Endothelial cell of hepatic sinusoid (primary cell): ENCODE measurements at regions not wholly inside any gene's neighbourhood (a gene's known extent, or its start where the extent isn't known, plus 50 kb on each side); places are given as distances from the start of the nearest gene placed in this dataset.

ENCODE experiments used
- in situ Hi-C: cut with HindIII; loops from 2 replicates; pipeline ENCODE4 v1.10.0; 2017; ENCODE audit warnings: low sequenced_read_pairs

DNA sequence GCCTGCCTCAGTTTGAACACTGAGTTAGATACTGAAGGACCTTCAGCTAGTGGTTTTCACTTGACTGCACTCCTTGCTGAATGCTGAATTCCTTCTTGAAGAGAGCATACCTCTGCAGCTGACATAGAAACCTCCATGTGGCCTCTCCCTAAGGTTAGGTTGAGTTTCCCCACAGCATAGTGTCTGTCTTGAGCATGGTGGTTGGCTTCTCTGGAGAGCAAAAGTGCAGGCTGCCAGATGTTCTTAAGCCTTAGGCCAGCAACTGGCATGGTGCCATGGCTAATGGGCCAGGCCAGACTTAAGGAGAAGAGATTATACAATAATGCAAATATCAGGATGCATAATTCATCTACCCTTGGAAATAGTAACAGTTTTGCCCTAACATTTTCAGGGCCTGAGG lies 545.6 kb upstream of the ZNF385D start:
- in situ Hi-C loops = no loop called here

- in situ Hi-C loops = no loop called here
Observed at GRCh38 chr3:22297436-22297835, 546.4 kb upstream of the ZNF385D start.

DNA sequence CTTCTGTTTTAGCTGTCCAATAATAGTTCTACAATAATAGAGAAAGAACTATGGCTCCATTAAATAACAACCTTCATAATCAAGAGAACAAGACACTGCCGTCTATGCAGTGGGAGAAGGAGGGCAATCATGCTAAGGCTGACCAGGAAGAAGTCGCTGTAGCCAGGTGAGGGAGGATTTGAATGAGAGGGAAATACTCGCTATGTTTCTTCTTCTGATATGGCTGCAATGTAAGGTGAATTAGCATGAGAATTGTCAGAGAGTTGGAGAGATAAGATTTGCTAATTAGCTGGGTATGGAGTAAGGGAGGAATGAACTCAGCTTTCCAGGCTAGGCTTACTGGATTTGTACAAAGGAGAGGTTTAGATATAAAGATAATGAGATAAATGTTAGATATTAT lies 555.4 kb upstream of the ZNF385D start:
- in situ Hi-C loops = no loop called here

GRCh38 chr3:22308871-22309270 lies 557.9 kb upstream of the ZNF385D start:
- in situ Hi-C loops = no loop called here

GRCh38 chr3:22315925-22316324 lies 564.9 kb upstream of the ZNF385D start:
- in situ Hi-C loops = no loop called here

DNA sequence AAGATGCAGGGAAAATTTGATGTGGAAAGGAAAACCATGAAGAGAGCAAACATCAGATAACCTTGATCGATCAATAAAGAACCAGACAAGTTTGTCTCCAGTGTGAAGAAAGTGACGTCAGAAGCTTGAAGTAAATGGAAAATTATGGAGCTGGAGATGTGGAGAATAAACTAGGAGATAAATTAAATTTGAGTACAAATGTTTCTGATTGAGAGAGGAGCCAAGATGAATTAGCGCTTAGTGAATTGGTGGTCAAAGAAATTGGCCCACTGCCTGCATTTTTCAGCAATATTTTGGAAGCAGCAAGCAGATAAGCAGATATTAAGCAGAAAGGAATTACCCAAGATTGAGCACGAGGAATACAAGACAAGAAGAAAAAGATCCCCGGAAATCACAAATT lies 567.3 kb upstream of the ZNF385D start:
- in situ Hi-C loops = no loop called here

DNA sequence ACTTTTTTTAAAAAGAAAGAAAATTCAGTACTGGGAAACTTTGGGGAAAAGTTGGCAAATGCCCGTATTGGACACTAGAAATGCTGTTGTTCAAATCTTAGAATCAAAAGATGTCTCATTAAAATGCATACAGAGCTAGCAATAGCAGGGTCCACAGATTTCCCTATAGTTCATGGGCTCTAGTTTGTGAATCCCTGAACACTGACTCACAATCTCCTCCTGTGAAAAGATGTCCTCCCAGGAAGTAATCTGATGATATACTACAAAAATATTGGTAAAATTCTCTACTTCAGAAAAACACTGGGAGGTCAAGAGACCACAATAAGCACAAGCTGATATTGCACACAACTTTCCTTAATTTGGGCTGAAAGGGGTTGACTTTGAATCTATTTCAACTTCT lies 568.4 kb upstream of the ZNF385D start:
- in situ Hi-C loops = no loop called here

- in situ Hi-C loops = no loop called here
Observed at GRCh38 chr3:22322861-22323260, 571.9 kb upstream of the ZNF385D start.

GRCh38 chr3:22326305-22326704 lies 575.3 kb upstream of the ZNF385D start:
- in situ Hi-C loops = no loop called here

- in situ Hi-C loops = loop anchor here (5.0 kb wide), 1 partner anchor 72 kb away; no protein-coding TSS in a partner anchor
Observed at GRCh38 chr3:22334996-22335395, 584.0 kb upstream of the ZNF385D start.

DNA sequence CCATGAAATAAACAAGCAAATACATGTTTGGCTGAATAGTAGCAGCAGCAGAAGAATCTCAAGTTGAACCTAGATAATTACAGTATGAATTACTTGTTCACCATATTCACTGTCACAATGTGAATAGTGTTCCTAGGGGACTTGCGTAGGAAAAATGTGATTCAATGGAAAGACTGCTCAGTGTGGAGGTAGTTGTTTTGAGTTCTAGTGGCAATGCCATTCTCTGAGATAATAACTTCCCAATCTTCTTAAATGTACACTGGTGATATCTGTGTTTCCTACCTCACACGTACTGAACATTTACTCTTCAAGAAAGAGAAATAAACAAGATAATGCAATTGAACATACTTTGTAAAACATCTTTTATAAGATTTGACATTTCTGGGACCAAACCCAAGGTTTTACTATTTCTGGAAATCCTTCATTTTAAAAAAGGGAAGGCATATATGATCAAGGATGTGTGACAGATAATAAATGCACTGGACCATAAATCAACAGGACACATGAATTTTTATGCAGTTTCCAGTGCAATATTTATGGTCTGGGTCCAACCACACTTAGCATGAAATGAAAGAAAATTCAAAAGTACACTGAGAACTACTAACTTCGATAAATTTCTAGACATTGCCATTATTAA lies 598.3 kb upstream of the ZNF385D start:
- in situ Hi-C loops = no loop called here

DNA sequence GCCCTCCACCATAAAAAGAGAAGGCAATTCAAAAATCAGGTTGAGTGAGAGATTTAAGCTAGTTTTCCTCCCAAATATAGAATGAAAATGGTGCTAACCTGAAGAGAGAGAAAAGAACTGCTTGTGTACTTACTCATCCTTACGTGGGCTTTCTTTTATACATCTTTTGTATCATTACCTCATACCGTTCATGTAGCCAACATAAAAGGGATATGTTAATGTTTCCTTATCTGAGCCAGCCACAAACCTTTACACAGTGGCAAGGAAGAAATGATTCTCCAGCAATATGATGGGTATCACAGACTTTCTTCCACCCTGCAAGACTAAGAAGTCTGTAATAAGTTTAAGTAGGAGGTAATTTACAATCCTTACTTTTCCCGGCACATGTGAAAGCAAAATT lies 600.8 kb upstream of the ZNF385D start:
- in situ Hi-C loops = no loop called here

DNA sequence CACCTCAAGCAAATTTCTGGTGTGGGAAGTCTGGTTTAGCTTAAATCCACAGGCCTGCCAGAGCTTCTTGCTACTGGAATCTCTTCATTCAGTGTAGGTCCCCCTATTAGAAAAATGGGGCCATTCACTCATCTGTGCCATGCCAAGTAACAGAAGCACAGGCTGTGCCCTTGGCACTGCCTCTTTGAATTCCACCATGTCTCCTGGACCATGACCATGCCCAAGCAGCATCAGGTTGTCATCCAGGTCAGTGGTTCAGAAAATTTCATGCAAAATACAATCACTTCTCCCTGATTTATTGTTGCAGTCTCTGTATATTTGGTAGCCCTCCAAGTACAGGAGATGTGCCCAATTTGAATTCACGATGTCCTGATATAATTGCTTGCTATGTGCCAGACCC lies 602.1 kb upstream of the ZNF385D start:
- in situ Hi-C loops = no loop called here

DNA sequence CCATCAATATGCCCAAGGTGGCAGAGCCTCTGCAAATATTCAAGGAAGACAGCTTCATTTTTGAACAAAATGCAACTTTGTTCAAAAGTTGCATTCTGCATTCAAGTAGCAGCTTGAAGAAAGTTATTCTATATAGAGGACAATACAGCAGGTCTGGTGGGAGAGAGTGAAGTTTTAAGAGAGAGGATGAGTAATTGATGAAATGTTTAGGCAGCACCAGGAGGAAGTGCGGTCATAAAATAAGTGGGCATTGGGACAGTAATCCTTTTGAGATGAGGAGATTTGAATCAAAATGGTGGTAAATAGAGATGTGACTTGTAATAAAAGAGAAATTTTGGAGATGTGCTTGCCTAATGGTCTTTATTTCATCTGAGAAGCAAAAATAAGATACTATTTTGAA lies 607.3 kb upstream of the ZNF385D start:
- in situ Hi-C loops = no loop called here

DNA sequence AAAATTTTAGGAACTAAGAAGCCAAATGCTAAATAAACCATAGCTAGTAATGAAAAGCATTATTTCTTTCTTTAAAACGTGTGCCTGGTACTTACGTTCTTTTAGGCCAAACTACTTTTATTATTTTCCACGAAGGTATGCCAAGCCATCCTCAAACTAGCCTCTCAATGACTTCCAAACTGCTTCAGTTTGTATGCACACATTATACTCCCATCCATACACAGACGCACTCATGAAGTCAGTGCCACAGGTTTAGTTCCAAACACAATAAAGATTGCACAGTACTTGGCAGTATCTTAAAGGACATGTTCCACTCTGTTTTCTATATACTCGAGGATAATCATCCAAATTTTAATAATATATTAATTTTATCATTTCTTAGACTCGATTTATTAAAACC lies 609.2 kb upstream of the ZNF385D start:
- in situ Hi-C loops = no loop called here

DNA sequence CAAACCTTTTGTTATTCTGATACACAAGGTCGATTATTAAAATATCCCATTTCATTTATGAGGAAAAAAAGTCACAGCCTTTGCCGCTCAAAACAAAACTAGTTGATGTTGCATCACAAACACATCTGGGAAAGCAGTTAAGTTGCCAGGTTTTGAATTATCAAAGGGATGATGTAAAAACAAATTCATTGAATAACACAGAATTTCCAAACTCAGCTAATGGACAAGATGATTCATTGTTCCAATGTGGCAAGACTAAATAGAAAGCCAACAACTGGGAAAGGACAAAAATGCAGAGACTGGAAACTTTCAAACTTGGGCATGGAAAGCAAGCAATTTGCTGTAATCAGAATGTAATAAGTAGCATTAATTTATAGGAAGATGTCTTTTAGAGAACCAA lies 610.0 kb upstream of the ZNF385D start:
- in situ Hi-C loops = no loop called here

GRCh38 chr3:22361521-22361920 lies 610.5 kb upstream of the ZNF385D start:
- in situ Hi-C loops = no loop called here

DNA sequence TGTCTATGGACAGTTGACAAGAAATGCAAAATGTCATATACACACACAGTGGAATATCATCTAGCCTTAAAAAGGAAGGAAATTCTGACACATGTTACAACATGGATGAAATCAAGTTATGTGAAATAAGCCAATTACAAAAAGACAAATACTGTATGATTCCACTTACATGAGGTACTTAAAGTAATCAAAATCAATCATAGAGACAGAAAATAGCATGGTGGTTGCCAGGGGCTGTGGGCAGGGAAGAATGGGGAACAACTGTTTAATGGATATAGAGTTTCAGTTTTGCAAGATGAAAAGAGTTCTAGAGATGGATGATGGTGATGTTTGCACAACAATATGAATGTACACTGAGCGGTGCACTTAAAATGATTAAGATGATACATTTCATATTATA lies 613.8 kb upstream of the ZNF385D start:
- in situ Hi-C loops = no loop called here

DNA sequence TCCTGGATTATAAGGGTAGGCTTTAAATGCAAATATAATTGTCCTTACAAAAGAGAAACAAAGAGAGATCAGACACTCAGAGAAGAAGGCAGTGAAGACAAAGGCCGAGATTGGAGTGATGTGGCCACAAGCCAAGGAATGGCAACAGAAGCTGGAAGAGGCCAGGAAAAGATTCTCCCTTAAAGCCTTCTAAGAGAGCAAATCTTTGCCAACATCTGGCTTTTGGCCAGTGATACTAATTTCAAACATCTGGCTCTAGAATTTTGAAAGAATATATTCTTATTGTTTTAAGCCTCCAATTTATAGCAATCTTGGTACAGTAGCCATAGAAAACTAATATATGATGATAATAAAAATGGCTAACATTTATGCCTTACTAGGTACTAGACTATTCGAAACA lies 615.8 kb upstream of the ZNF385D start:
- in situ Hi-C loops = no loop called here

DNA sequence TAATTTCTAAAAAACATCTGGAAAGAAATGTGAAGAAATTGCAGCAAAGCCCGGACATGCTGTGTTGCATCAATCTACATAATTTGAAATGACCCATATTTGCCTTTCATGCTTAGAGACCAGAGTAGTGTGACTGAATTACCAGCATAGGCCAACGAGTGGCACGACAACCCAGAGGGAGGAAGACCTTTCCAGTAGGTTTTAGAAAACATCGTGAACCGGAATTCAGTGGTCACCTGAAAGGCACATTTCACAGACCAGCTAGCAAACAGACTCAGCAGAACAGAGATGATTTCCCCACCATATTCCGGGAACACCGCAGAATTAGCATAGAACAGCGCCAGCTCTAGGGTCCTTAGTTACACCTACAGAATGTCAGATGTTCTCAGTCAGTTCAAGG lies 620.0 kb upstream of the ZNF385D start:
- in situ Hi-C loops = no loop called here

DNA sequence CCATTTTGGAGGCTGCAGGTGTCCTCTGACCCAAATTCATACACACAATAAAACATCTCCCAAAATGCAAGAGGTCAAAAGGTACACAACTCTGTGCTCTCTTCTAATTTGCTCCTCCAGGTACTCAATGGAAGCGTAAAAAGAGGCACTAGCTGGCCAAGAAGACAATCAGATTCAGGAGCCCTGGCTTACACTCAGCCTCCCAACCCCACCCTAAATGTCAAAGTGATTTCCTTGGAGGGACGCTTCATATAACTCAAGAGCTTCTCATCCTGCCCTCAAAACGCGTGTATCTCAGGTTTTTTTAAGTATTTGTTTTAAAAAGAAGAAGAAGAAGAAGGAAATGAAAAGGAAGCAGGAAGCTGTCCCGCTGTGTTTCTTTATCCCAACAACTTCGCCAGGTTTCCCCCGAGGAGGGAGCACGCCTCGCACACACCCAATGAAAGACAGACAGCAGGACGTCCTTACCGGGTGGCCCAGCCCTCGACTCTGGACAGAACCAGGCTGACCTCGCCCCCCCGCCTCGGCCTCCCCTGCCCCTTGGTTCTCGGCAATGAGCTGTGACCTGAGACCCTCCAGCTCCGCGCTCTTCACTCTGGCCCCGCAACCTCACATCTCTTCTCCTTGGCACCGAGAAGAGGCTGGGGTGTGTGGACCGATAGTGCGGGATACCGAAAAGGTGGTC lies 620.7 kb upstream of the ZNF385D start:
- in situ Hi-C loops = no loop called here

DNA sequence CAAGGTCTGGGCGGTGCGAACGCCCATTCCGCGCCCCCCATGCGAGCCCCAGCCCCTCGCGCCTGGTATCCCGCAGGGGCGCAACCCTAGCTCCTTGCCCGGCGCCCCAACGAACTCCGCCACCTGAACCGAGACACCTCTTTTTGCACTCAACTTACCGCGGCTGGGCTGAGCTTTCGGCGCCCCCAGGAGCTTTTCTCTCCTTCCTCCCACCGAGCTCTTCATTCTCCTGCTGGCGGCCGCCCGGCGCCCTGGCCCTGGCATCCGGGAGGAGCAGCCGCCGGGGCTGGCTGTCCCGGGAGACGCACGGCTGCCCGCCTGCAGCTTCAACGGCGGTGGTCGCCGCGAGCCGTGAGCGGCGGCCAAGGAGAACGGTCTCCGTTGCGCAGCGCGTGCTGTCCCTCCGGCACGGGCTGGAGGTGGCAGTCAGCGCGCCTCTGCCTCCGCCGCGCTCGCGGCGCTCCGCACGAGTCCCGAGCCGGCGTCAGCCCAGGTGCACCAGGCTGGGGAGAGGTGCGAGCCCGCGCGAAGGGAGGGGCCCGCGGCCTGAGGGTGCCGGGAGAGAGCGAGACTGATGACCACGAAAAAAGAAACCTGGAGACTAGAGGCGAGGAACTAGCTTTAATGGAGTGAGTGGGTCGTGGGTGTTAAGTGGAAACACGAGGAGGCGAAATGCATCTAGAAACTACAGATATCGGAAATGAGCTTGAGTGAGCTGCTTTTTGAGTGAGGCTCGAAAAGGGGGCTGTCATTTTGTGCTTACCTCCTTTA lies 621.5 kb upstream of the ZNF385D start:
- in situ Hi-C loops = no loop called here
